ENCODE measurements at regions not wholly inside any gene's neighbourhood (a gene's known extent, or its start where the extent isn't known, plus 50 kb on each side); places are given as distances from the start of the nearest gene placed in this dataset.
A peak's percentile ranks its signal among the peaks of the same experiment; 100 is the strongest.

DNA sequence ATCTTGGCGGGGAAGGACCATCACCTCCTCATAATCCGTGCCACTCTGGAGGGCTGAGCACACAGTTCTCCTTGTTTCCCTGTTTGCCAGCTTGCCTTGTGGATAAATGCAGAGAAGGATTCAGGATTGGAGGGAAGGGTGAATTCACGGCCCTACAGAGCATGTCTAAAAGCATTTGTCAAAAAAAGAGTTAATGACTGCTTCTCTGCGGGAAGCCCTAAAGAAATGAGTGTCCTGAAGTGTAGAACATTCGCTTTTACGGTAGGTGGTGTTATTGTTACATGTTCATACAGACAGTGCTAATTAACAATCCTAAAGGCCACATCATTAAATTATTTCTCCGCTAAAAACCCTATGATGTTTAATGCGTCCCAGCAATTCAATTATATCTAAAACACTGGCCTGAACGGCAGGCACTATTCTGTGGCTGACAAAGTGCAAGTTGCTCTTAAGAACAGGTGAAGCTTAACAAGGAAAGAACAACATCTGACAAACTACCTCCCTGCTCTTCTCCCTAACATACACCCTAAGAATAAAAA is 112.3 kb upstream of the NFIA start:
- TF ChIP-seq, protein P1, sequence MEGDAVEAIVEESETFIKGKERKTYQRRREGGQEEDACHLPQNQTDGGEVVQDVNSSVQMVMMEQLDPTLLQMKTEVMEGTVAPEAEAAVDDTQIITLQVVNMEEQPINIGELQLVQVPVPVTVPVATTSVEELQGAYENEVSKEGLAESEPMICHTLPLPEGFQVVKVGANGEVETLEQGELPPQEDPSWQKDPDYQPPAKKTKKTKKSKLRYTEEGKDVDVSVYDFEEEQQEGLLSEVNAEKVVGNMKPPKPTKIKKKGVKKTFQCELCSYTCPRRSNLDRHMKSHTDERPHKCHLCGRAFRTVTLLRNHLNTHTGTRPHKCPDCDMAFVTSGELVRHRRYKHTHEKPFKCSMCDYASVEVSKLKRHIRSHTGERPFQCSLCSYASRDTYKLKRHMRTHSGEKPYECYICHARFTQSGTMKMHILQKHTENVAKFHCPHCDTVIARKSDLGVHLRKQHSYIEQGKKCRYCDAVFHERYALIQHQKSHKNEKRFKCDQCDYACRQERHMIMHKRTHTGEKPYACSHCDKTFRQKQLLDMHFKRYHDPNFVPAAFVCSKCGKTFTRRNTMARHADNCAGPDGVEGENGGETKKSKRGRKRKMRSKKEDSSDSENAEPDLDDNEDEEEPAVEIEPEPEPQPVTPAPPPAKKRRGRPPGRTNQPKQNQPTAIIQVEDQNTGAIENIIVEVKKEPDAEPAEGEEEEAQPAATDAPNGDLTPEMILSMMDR (IDR thresholded peaks at IDR 0.05; ENCODE audit: low read depth, low read length, missing control alignments) = peak; percentile 45
- DNase-seq (ENCODE audit: low read depth) = no peak
- in situ Hi-C loops (cut with HindIII; ENCODE audit: low sequenced_read_pairs) = no loop called here
- H3K4me3 ChIP-seq (ENCODE audit: low read depth, low read length) = no peak overlapping the region

DNA sequence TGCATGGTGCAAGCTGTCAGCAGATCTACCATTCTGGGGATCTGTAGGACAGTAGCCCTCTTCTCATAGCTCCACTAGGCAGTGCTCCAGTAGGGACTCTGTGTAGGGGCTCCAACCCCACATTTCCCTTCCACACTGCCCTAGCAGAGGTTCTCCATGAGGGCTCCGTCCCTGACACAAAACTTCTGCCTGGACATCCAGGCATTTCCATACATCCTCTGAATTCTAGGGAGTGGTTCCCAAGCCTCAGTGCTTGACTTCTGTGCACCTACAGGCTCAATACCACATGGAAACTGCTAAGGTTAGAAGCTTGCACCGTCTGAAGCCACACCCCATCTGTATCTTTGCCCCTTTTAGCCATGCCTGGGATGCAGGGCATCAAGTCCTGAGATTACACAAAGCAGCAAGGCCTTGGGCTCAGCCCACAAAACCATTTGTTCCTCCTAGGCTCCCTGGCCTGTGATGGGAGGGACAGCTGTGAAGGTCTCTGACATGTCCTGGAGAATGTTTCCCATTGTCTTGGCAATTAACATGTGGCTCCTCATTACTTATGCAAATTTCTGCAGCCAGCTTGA is 117.0 kb upstream of the NFIA start:
- TF ChIP-seq, protein P1 (IDR thresholded peaks at IDR 0.05; ENCODE audit: low read depth, low read length, missing control alignments) = no peak
- in situ Hi-C loops (cut with HindIII; ENCODE audit: low sequenced_read_pairs) = no loop called here
- DNase-seq (ENCODE audit: low read depth) = no peak
- no peak overlapping the region for H3K4me3 ChIP-seq (ENCODE audit: low read depth, low read length)

DNA sequence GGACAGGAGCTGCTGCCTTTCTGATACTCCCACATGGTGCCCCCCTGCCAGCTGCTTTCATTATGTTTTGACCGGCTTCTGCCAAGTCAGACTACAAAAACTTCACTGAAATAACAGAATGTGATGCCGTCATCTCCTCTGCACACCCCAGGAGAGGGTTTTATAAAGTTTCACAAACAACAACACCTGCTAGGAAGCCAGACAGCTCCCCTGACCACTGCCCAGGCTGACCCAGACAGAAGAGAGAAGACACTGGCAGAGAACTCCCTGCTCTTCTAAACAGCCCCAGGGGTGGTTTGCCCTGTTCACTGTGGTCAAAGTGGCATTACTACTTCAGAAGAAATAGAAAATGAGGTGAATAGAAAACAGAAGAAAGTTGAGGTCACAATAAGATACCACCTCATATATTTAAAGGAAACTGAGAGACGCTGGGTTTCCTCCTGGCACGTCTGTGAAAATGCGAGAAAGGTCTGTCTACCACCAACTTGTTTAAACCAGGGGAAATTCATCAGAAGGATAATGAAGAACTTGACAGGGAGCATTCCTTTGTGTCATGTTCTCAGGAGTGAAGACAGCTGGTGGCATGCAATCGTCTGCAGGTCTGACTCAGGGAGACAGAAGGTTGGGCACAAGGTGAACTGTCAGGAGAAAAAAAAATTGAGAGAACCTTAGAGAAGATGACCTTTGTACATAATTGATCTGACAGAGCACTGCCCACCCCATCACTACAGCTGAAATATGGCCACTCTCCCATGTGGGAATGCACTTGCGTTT is 119.0 kb upstream of the NFIA start:
- in situ Hi-C loops (cut with HindIII; ENCODE audit: low sequenced_read_pairs) = no loop called here
- no peak overlapping the region for H3K4me3 ChIP-seq (ENCODE audit: low read depth, low read length)
- DNase-seq (ENCODE audit: low read depth) = no peak
- TF ChIP-seq, protein P1 (IDR thresholded peaks at IDR 0.05; ENCODE audit: low read depth, low read length, missing control alignments) = no peak

DNA sequence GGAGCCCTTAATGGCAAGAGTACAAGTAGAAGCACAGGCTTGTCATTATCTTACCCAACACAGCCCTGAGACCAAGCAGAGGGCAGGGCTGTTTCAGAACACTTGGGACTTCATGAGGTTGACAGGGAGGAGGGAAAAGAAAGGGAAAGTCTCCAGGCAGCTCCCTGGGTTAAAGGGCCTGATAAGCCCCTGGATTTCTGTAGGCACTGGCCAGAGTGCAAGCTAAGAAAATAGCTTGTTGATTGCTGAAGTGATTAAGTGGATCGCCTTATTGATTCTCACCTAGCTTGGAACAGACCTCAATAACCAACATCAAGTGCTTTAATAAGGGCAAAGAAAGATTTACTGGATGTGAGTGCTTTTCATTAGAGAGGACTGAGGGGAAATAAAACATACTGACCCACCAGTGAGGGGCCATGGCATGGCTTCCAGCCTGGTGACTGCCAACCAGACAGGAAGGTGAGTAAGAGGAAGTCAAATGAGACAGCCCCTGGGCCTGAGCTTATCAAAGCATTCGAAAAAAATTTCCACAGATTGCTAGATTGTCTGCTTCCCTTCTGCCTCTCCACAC is 121.4 kb upstream of the NFIA start:
- no peak overlapping the region for H3K4me3 ChIP-seq (ENCODE audit: low read depth, low read length)
- TF ChIP-seq, protein P1 (IDR thresholded peaks at IDR 0.05; ENCODE audit: low read depth, low read length, missing control alignments) = no peak
- in situ Hi-C loops (cut with HindIII; ENCODE audit: low sequenced_read_pairs) = no loop called here
- no peak for DNase-seq (ENCODE audit: low read depth)

DNA sequence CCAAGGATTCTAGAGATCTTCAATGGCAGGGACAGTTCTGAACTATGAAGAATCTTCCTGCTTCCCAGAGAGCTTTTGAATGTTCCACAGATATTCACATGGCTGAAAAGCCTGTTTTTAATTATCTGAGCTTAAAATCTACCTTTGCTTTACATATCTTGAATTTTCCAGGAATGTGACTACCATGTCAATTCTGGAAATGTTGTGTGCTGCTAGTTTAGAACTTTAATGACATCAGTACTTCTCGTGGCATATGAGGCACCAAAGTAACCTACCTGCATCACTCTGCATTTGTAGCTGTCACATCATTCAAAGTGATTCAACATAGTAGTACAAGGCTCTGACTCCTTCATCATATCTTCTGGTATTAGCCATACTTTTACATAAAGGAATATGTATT is 122.7 kb upstream of the NFIA start:
- no peak for DNase-seq (ENCODE audit: low read depth)
- in situ Hi-C loops (cut with HindIII; ENCODE audit: low sequenced_read_pairs) = loop anchor here (5.0 kb wide), 1 partner anchor 92 kb away; no protein-coding TSS in a partner anchor
- TF ChIP-seq, protein P1 (IDR thresholded peaks at IDR 0.05; ENCODE audit: low read depth, low read length, missing control alignments) = no peak
- H3K4me3 ChIP-seq (ENCODE audit: low read depth, low read length) = no peak overlapping the region

DNA sequence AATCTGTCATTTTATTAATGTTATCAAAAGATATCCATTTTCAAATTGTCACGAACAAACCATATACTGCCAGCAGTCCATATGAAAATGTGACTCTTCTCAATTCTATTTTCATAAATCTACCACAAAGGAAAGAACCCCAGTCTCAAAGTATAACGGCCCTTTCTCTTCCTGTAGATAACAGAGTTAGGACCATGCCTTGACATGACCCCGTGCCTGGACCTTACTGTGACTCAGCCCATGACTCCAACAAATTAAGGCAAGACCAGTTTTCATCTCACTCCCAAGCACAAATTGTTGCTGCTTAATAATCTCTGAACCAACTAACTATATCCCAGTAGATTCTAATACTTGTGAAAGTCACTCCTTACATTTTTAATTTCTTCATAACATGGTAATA is 124.4 kb upstream of the NFIA start:
- no peak overlapping the region for H3K4me3 ChIP-seq (ENCODE audit: low read depth, low read length)
- in situ Hi-C loops (cut with HindIII; ENCODE audit: low sequenced_read_pairs) = loop anchor here (5.0 kb wide), 1 partner anchor 91 kb away; no protein-coding TSS in a partner anchor
- TF ChIP-seq, protein P1 (IDR thresholded peaks at IDR 0.05; ENCODE audit: low read depth, low read length, missing control alignments) = no peak
- no peak for DNase-seq (ENCODE audit: low read depth)
